ENCODE measurements at regions not wholly inside any gene's neighbourhood (a gene's known extent, or its start where the extent isn't known, plus 50 kb on each side); places are given as distances from the start of the nearest gene placed in this dataset.

GRCh38 chr2:51505533-51505932 lies 473.6 kb upstream of the NRXN1 start:
- DNase-seq (ENCODE audit: low spot score), result no peak

- no peak for DNase-seq (ENCODE audit: low spot score)
Observed at GRCh38 chr2:51490576-51491234, 458.8 kb upstream of the NRXN1 start.

- no peak for DNase-seq (ENCODE audit: low spot score)
Observed at GRCh38 chr2:51484605-51485004, 452.7 kb upstream of the NRXN1 start.

- DNase-seq (ENCODE audit: low spot score), result no peak
Observed at GRCh38 chr2:51483720-51484119, 451.8 kb upstream of the NRXN1 start.

- no peak for DNase-seq (ENCODE audit: low spot score)
Observed at GRCh38 chr2:51472783-51473182, 440.9 kb upstream of the NRXN1 start.

- no peak for DNase-seq (ENCODE audit: low spot score)
Observed at GRCh38 chr2:51472300-51472699, 440.4 kb upstream of the NRXN1 start.

GRCh38 chr2:51469102-51469501 lies 437.2 kb upstream of the NRXN1 start:
- no peak for DNase-seq (ENCODE audit: low spot score)

- DNase-seq (ENCODE audit: low spot score), result no peak
Observed at GRCh38 chr2:51465326-51465725, 433.4 kb upstream of the NRXN1 start.

GRCh38 chr2:51454177-51454576 lies 422.2 kb upstream of the NRXN1 start:
- DNase-seq (ENCODE audit: low spot score), result no peak

GRCh38 chr2:51448911-51449310 lies 417.0 kb upstream of the NRXN1 start:
- no peak for DNase-seq (ENCODE audit: low spot score)

GRCh38 chr2:51441786-51442185 lies 409.9 kb upstream of the NRXN1 start:
- DNase-seq (ENCODE audit: low spot score), result no peak

GRCh38 chr2:51424418-51424817 lies 392.5 kb upstream of the NRXN1 start:
- DNase-seq (ENCODE audit: low spot score), result no peak

GRCh38 chr2:51420511-51420910 lies 388.6 kb upstream of the NRXN1 start:
- no peak for DNase-seq (ENCODE audit: low spot score)

GRCh38 chr2:51413726-51414125 lies 381.8 kb upstream of the NRXN1 start:
- no peak for DNase-seq (ENCODE audit: low spot score)

GRCh38 chr2:51410331-51410730 lies 378.4 kb upstream of the NRXN1 start:
- no peak for DNase-seq (ENCODE audit: low spot score)

- no peak for DNase-seq (ENCODE audit: low spot score)
Observed at GRCh38 chr2:51409920-51410319, 378.0 kb upstream of the NRXN1 start.

GRCh38 chr2:51404226-51404625 lies 372.3 kb upstream of the NRXN1 start:
- no peak for DNase-seq (ENCODE audit: low spot score)

GRCh38 chr2:51401546-51401945 lies 369.6 kb upstream of the NRXN1 start:
- DNase-seq (ENCODE audit: low spot score), result no peak

- no peak for DNase-seq (ENCODE audit: low spot score)
Observed at GRCh38 chr2:51387235-51387634, 355.3 kb upstream of the NRXN1 start.

GRCh38 chr2:51379997-51380396 lies 348.1 kb upstream of the NRXN1 start:
- DNase-seq (ENCODE audit: low spot score), result no peak

- DNase-seq (ENCODE audit: low spot score), result no peak
Observed at GRCh38 chr2:51368250-51368649, 336.3 kb upstream of the NRXN1 start.

GRCh38 chr2:51350100-51350499 lies 318.2 kb upstream of the NRXN1 start:
- DNase-seq (ENCODE audit: low spot score), result no peak

- DNase-seq (ENCODE audit: low spot score), result no peak
Observed at GRCh38 chr2:51344886-51345285, 313.0 kb upstream of the NRXN1 start.

All from pons (tissue), 1 donor.